Gastrocnemius medialis (tissue), 4 donors: ENCODE measurements at regions not wholly inside any gene's neighbourhood (a gene's known extent, or its start where the extent isn't known, plus 50 kb on each side); places are given as distances from the start of the nearest gene placed in this dataset.

Source experiments
- ATAC-seq, 2 donors: fragments of 150-250 bp; one replicate each; pipeline ENCODE4 v1.9.1; 2016
- DNase-seq, 2 donors: peaks; one replicate each; pipeline ENCODE4 v3.0.0-alpha.2; 2019
- H3K27ac ChIP-seq, 4 donors: fragments of 200-600 bp; sonication (generic); 1 replicate in 1 of 4; 2 replicates in 3 of 4; pipeline ENCODE4 v1.5.1; 2016 to 2018; ENCODE audit warnings: mild to moderate bottlenecking in 2 of 4, moderate library complexity in 1 of 4
- H3K27me3 ChIP-seq, 3 donors: fragments of 200-600 bp; sonication (generic) in 2 of 3; 1 replicate in 1 of 3; 2 replicates in 2 of 3; pipeline versions ENCODE4 v1.5.1 to v1.6.0; 2016 to 2019; ENCODE audit warnings: mild to moderate bottlenecking in 1 of 3, moderate library complexity in 1 of 3
- H3K36me3 ChIP-seq, 2 donors: fragments of 200-600 bp; sonication (generic) in 1 of 2; one replicate each; pipeline ENCODE4 v1.5.1; 2017 to 2018
- H3K4me1 ChIP-seq, 2 donors: fragments of 200-600 bp; sonication (generic) in 1 of 2; one replicate each; pipeline ENCODE4 v1.5.1; 2016 to 2017; ENCODE audit warnings: mild to moderate bottlenecking in 2 of 2
- H3K4me3 ChIP-seq, 4 donors: fragments of 200-600 bp; sonication (generic) in 3 of 4; 1 replicate in 1 of 4; 2 replicates in 3 of 4; pipeline ENCODE4 v1.5.1; 2016 to 2019; ENCODE audit warnings: mild to moderate bottlenecking in 2 of 4
- H3K9me3 ChIP-seq, 3 donors: fragments of 200-600 bp; sonication (generic) in 2 of 3; 1 replicate in 1 of 3; 2 replicates in 2 of 3; pipeline ENCODE4 v1.5.1; 2016 to 2019
- POLR2A ChIP-seq, 2 donors: fragments of 450-650 bp; IDR thresholded peaks; one replicate each; pipeline ENCODE4 v1.6.1; 2017; ENCODE audit warnings: antibody characterized with exemption in 2 of 2, mild to moderate bottlenecking in 2 of 2, moderate library complexity in 2 of 2
- in situ Hi-C, 4 donors: fragments of 200-750 bp; cut with MboI; loops; one replicate each; pipeline versions ENCODE4 v1.15.0 to v1.8.0; 2017; ENCODE audit warnings: low sequenced_read_pairs in 4 of 4
- intact Hi-C: fragments of 100-400 bp; cut with DNase I; formaldehyde crosslinking; loops from one replicate; pipeline ENCODE4 v1.15.1; 2023; ENCODE audit warnings: low total_unique reads
- TF ChIP-seq, protein P1 (sequence below), 5 experiments: fragments of 450-650 bp in 3 of 5; fragments of 200-600 bp in 2 of 5; sonication (generic) in 2 of 5; IDR thresholded peaks in 4 of 5; conservative IDR thresholded peaks in 1 of 5; 1 replicate in 4 of 5; 2 replicates in 1 of 5; pipeline ENCODE4 v1.5.1; 2016 to 2019; ENCODE audit warnings: antibody characterized with exemption in 5 of 5, mild to moderate bottlenecking in 3 of 5, moderate library complexity in 3 of 5

GRCh38 chr3:5404718-5405117 lies 217.2 kb downstream of the EDEM1 start:
- Histone ChIP-seq H3K9me3 (no peaks in the 10 kb centered on the region), H3K36me3 (no peaks in the 10 kb centered on the region), H3K27ac (no peak overlapping the region), H3K4me1 (no peaks in the 10 kb centered on the region), H3K27me3 (no peaks in the 10 kb centered on the region), H3K4me3 (no peak overlapping the region)
- ATAC-seq (no peak), DNase-seq (no peak)
- intact Hi-C loops (no loop called here), in situ Hi-C loops (no loop called here)
- TF ChIP-seq, protein P1, sequence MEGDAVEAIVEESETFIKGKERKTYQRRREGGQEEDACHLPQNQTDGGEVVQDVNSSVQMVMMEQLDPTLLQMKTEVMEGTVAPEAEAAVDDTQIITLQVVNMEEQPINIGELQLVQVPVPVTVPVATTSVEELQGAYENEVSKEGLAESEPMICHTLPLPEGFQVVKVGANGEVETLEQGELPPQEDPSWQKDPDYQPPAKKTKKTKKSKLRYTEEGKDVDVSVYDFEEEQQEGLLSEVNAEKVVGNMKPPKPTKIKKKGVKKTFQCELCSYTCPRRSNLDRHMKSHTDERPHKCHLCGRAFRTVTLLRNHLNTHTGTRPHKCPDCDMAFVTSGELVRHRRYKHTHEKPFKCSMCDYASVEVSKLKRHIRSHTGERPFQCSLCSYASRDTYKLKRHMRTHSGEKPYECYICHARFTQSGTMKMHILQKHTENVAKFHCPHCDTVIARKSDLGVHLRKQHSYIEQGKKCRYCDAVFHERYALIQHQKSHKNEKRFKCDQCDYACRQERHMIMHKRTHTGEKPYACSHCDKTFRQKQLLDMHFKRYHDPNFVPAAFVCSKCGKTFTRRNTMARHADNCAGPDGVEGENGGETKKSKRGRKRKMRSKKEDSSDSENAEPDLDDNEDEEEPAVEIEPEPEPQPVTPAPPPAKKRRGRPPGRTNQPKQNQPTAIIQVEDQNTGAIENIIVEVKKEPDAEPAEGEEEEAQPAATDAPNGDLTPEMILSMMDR (IDR thresholded peaks at IDR 0.05 in 4 of 5, conservative IDR thresholded peaks at IDR 0.05 in 1 of 5) = no peak
- TF ChIP-seq POLR2A (IDR thresholded peaks at IDR 0.05) = no peak

DNA sequence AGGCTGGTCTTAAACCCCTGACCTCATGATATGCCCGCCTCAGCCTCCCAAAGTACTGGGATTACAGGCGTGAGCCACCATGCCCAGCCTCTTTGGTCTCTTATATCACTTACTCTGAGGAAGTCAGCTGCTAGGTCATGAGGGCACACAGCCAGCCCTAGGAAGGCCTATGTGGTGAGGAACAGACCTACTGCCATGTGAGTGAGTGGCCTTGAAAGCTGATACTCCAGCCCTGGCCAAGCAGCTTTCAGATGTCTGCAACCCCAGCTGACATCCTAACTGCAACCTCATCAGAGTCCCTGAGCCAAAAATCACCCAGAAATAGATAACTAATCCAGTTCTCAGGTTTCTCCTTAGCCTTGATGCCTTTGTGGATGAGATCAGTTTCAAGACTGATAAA lies 224.3 kb downstream of the EDEM1 start:
- no peak for TF ChIP-seq POLR2A (IDR thresholded peaks at IDR 0.05)
- TF ChIP-seq, protein P1 (IDR thresholded peaks at IDR 0.05 in 4 of 5, conservative IDR thresholded peaks at IDR 0.05 in 1 of 5) = no peak
- in situ Hi-C loops = no loop called here
- H3K9me3 ChIP-seq = no peaks in the 10 kb centered on the region
- no peak overlapping the region for H3K4me3 ChIP-seq
- H3K4me1 ChIP-seq = no peaks in the 10 kb centered on the region
- DNase-seq = peak in 1 of 2 donors; percentile 15
- no peak overlapping the region for H3K27ac ChIP-seq
- intact Hi-C loops = no loop called here
- H3K27me3 ChIP-seq = no peaks in the 10 kb centered on the region
- peak in 1 of 2 donors; percentile 27 for ATAC-seq
- H3K36me3 ChIP-seq = no peaks in the 10 kb centered on the region

GRCh38 chr3:5423076-5423475 lies 235.6 kb downstream of the EDEM1 start:
- Histone ChIP-seq H3K27me3 (no peaks in the 10 kb centered on the region), H3K4me1 (no peaks in the 10 kb centered on the region), H3K4me3 (no peak overlapping the region), H3K9me3 (no peaks in the 10 kb centered on the region), H3K27ac (no peak overlapping the region), H3K36me3 (no peaks in the 10 kb centered on the region)
- no peak for ATAC-seq
- intact Hi-C loops = no loop called here
- in situ Hi-C loops = no loop called here
- no peak for TF ChIP-seq POLR2A (IDR thresholded peaks at IDR 0.05)
- TF ChIP-seq, protein P1 (IDR thresholded peaks at IDR 0.05 in 4 of 5, conservative IDR thresholded peaks at IDR 0.05 in 1 of 5) = no peak
- peak in 1 of 2 donors; percentile 20 for DNase-seq

DNA sequence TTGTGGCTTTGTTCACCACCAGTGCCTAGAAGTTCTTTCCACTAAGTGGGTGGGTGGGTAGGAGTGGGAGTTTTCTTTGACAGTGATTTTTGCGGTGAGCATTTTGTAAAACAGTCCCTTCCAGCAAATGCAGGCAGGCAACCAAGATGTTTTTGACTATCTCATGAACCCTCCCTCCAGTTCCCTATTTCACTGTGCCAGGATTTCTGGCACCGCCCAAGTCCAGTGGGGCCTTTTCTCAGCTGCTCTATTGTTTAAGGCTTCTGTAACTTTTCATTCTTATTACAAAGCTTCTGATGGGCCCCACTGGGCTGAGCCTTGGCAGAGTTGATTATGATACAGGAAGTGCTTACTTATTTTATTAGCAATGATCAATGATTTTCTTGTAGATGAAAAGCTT lies 236.0 kb downstream of the EDEM1 start:
- TF ChIP-seq POLR2A (IDR thresholded peaks at IDR 0.05) = no peak
- TF ChIP-seq, protein P1 (IDR thresholded peaks at IDR 0.05 in 4 of 5, conservative IDR thresholded peaks at IDR 0.05 in 1 of 5) = no peak
- no peak for DNase-seq
- H3K36me3 ChIP-seq = no peaks in the 10 kb centered on the region
- H3K4me3 ChIP-seq = no peak overlapping the region
- H3K27ac ChIP-seq = no peak overlapping the region
- intact Hi-C loops (no loop called here), in situ Hi-C loops (no loop called here)
- ATAC-seq = no peak
- no peaks in the 10 kb centered on the region for H3K27me3 ChIP-seq
- H3K9me3 ChIP-seq = no peaks in the 10 kb centered on the region
- no peaks in the 10 kb centered on the region for H3K4me1 ChIP-seq

DNA sequence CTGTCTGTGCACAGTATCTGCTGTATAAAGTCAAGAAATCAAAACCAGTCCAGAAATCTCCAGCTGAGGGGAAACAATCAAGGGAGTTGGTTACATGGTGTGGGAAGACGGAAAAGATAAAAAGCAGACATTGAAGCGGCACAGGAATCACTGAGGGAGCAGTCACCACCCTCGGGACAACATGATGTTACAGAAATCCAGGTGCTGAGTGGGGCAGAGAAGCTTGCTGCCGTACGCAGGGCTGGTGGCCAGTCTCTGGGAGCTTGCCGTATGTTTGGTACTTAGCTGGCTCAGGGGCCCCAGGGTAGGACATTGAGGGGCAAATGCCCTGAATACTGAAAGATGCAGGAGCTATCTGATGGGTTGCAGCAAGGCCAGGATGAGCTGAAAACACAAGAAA lies 237.9 kb downstream of the EDEM1 start:
- H3K4me3 ChIP-seq = no peak overlapping the region
- in situ Hi-C loops = no loop called here
- no peak for TF ChIP-seq POLR2A (IDR thresholded peaks at IDR 0.05)
- TF ChIP-seq, protein P1 (IDR thresholded peaks at IDR 0.05 in 4 of 5, conservative IDR thresholded peaks at IDR 0.05 in 1 of 5) = no peak
- intact Hi-C loops = no loop called here
- no peaks in the 10 kb centered on the region for H3K4me1 ChIP-seq
- DNase-seq (no peak), ATAC-seq (no peak)
- H3K36me3 ChIP-seq = no peaks in the 10 kb centered on the region
- no peaks in the 10 kb centered on the region for H3K27me3 ChIP-seq
- H3K27ac ChIP-seq = no peak overlapping the region
- H3K9me3 ChIP-seq = no peaks in the 10 kb centered on the region
